ENCODE measurements at regions not wholly inside any gene's neighbourhood (a gene's known extent, or its start where the extent isn't known, plus 50 kb on each side); places are given as distances from the start of the nearest gene placed in this dataset.

DNA sequence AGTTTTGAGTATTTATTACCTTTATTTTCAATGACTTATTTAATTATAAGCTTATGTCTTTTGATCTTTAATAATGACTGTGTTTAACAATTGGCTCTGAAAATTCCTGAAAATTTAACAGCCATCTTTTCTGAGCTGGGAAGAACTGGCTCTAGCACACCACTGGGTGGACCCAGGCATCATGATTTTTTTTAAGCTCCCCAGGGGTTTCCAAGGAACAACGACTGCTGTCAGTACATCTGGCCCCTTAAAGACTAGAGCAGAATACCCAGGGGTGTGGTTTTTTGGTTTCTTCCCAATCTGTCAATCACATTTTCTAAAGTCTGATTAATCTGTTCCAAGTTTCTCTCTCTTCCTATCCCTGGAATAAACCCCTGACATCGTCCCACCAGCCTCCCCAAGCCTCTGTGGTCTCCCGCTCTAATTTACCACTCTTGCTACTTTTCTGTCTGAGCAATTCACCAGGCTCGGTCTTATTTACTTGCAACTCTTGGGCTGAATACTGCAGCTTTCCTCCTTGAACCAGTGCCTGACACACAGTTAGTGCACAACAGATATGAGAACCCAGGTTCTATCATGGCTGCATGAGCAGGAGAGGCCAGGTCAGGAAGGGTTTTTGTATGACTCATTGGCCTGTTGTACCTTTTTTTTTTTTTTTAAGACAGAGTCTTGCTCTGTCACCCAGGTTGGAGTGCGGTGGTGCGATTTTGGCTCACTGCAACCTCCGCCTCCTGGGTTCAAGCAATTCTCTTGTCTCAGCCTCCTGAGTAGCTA lies 321.9 kb downstream of the ZSWIM6 start:
- TF ChIP-seq POLR2AphosphoS5 (IDR thresholded peaks at IDR 0.05; ENCODE audit: insufficient read depth in 1 of 2, low read depth in 1 of 2), result no peak
- TF ChIP-seq CTCF (IDR thresholded peaks at IDR 0.05), result no peak
- TF ChIP-seq POLR2A (IDR thresholded peaks at IDR 0.05), result no peak

Data from vagina (tissue), 2 donors.